ENCODE measurements at regions not wholly inside any gene's neighbourhood (a gene's known extent, or its start where the extent isn't known, plus 50 kb on each side); places are given as distances from the start of the nearest gene placed in this dataset.

GRCh38 chr2:33723329-33723728 is 124.2 kb upstream of the FAM98A start:
- H3K27ac ChIP-seq: no peak overlapping the region
- intact Hi-C loops (cut with DNase I): no loop called here
- no peaks in the 10 kb centered on the region for H3K4me1 ChIP-seq
- no peak for DNase-seq
- 59 to 67% methylated on average over 3 of the region's 3 CpGs for WGBS, 2 donors
- no peak overlapping the region for H3K4me3 ChIP-seq
- peaks cover 0 to 3% (median 0%) of the 10 kb centered on the region in 3 donors for H3K9me3 ChIP-seq
- TF ChIP-seq CTCF (IDR thresholded peaks at IDR 0.05): no peak
- TF ChIP-seq POLR2A (IDR thresholded peaks at IDR 0.05): no peak
- H3K27me3 ChIP-seq: no peaks in the 10 kb centered on the region
- no peaks in the 10 kb centered on the region for H3K36me3 ChIP-seq

GRCh38 chr2:33719067-33719466 is 120.0 kb upstream of the FAM98A start:
- intact Hi-C loops (cut with DNase I): no loop called here
- WGBS, 2 donors: 13 to 18% methylated on average over 2 of the region's 2 CpGs
- H3K36me3 ChIP-seq: no peaks in the 10 kb centered on the region

GRCh38 chr2:33712674-33713073 is 113.6 kb upstream of the FAM98A start:
- Histone ChIP-seq H3K27ac (no peak overlapping the region), H3K9me3 (no peaks in the 10 kb centered on the region), H3K4me1 (no peaks in the 10 kb centered on the region), H3K36me3 (no peaks in the 10 kb centered on the region), H3K4me3 (no peak overlapping the region), H3K27me3 (no peaks in the 10 kb centered on the region)
- 39 to 50% methylated on average over 2 of the region's 3 CpGs for WGBS, 2 donors
- intact Hi-C loops (cut with DNase I): no loop called here
- no peak for DNase-seq
- TF ChIP-seq POLR2A (IDR thresholded peaks at IDR 0.05) (no peak), CTCF (IDR thresholded peaks at IDR 0.05) (no peak)

More at GRCh38 chr2:33719067-33719466, 120.0 kb upstream of the FAM98A start:
- no peak overlapping the region for H3K4me3 ChIP-seq
- no peaks in the 10 kb centered on the region for H3K27me3 ChIP-seq
- no peak overlapping the region for H3K27ac ChIP-seq
- no peaks in the 10 kb centered on the region for H3K9me3 ChIP-seq
- TF ChIP-seq POLR2A (IDR thresholded peaks at IDR 0.05) (no peak), CTCF (IDR thresholded peaks at IDR 0.05) (no peak)
- no peak for DNase-seq
- no peaks in the 10 kb centered on the region for H3K4me1 ChIP-seq

GRCh38 chr2:33709951-33710350 is 110.9 kb upstream of the FAM98A start:
- WGBS, 2 donors: 45 to 61% methylated on average over 3 of the region's 3 CpGs
- no peaks in the 10 kb centered on the region for H3K36me3 ChIP-seq
- no peak for DNase-seq
- no peak overlapping the region for H3K27ac ChIP-seq
- no peak for TF ChIP-seq CTCF (IDR thresholded peaks at IDR 0.05)
- no peak for TF ChIP-seq POLR2A (IDR thresholded peaks at IDR 0.05)
- no peaks in the 10 kb centered on the region for H3K27me3 ChIP-seq
- intact Hi-C loops (cut with DNase I): no loop called here
- no peaks in the 10 kb centered on the region for H3K9me3 ChIP-seq
- H3K4me1 ChIP-seq: no peaks in the 10 kb centered on the region
- no peak overlapping the region for H3K4me3 ChIP-seq

- 59 to 70% methylated on average over 2 of the region's 2 CpGs for WGBS, 2 donors
- no peaks in the 10 kb centered on the region for H3K27me3 ChIP-seq
- H3K36me3 ChIP-seq: no peaks in the 10 kb centered on the region
- TF ChIP-seq CTCF (IDR thresholded peaks at IDR 0.05): no peak
- no peak for TF ChIP-seq POLR2A (IDR thresholded peaks at IDR 0.05)
- no peaks in the 10 kb centered on the region for H3K9me3 ChIP-seq
- H3K4me1 ChIP-seq: no peaks in the 10 kb centered on the region
- intact Hi-C loops (cut with DNase I): no loop called here
- no peak for DNase-seq
- no peak overlapping the region for H3K27ac ChIP-seq
- H3K4me3 ChIP-seq: no peak overlapping the region
Measured at GRCh38 chr2:33707312-33707711, 108.2 kb upstream of the FAM98A start.
